Liver (tissue), 8 donors: ENCODE measurements at regions not wholly inside any gene's neighbourhood (a gene's known extent, or its start where the extent isn't known, plus 50 kb on each side); places are given as distances from the start of the nearest gene placed in this dataset.

Experiments
- DNase-seq: peaks from one replicate; pipeline ENCODE4 v3.0.0-alpha.2; 2017; ENCODE audit warnings: low spot score
- H3K27ac ChIP-seq, 2 donors: one replicate each; pipeline ENCODE4 v1.7.0; 2013; ENCODE audit warnings: inconsistent platforms in 2 of 2, low read length in 2 of 2, control low read depth in 1 of 2, low read depth in 1 of 2, mild to moderate bottlenecking in 1 of 2
- H3K27me3 ChIP-seq, 4 donors: one replicate each; pipeline versions ENCODE4 v1.6.1 to v1.7.0; 2013; ENCODE audit warnings: low read length in 3 of 4, inconsistent platforms in 1 of 4, mild to moderate bottlenecking in 1 of 4, moderate library complexity in 1 of 4; ENCODE audit not compliant: control insufficient read depth in 4 of 4, insufficient read depth in 4 of 4
- H3K36me3 ChIP-seq, 4 donors: one replicate each; pipeline versions ENCODE4 v1.6.1 to v1.7.0; 2013; ENCODE audit warnings: low read length in 3 of 4, mild to moderate bottlenecking in 3 of 4, low read depth in 1 of 4, moderate library complexity in 1 of 4; ENCODE audit not compliant: control insufficient read depth in 4 of 4, insufficient read depth in 3 of 4
- H3K4me1 ChIP-seq, 4 donors: one replicate each; pipeline versions ENCODE4 v1.6.1 to v1.7.0; 2013; ENCODE audit warnings: low read length in 3 of 4, mild to moderate bottlenecking in 3 of 4, moderate library complexity in 1 of 4; ENCODE audit not compliant: control insufficient read depth in 4 of 4, insufficient read depth in 4 of 4
- H3K4me3 ChIP-seq, 3 donors: one replicate each; pipeline versions ENCODE4 v1.6.1 to v1.7.0; 2013; ENCODE audit warnings: low read length in 3 of 3, control low read depth in 1 of 3, low read depth in 1 of 3, mild to moderate bottlenecking in 1 of 3
- H3K9ac ChIP-seq, 2 donors: one replicate each; pipeline ENCODE4 v1.7.0; 2013; ENCODE audit warnings: low read length in 2 of 2, mild to moderate bottlenecking in 2 of 2, moderate library complexity in 2 of 2, control low read depth in 1 of 2, low read depth in 1 of 2
- H3K9me3 ChIP-seq, 4 donors: one replicate each; pipeline versions ENCODE4 v1.6.1 to v1.7.0; 2013; ENCODE audit warnings: low read length in 3 of 4; ENCODE audit not compliant: control insufficient read depth in 4 of 4
- ATF3 ChIP-seq: IDR thresholded peaks from 2 replicates; pipeline ENCODE4 v1.6.1; 2016; ENCODE audit warnings: antibody characterized with exemption
- CTCF ChIP-seq: fragments of 150-350 bp; IDR thresholded peaks from 2 replicates; pipeline ENCODE4 v1.5.1; 2017; ENCODE audit warnings: improper control_type of control experiment, low read depth, low read length; ENCODE audit not compliant: missing input control
- EGR1 ChIP-seq, 2 donors: IDR thresholded peaks; 2 replicates each; pipeline ENCODE4 v1.6.1; 2016 to 2018; ENCODE audit warnings: antibody characterized with exemption in 2 of 2, low read depth in 2 of 2
- FOXA1 ChIP-seq: IDR thresholded peaks from 2 replicates; pipeline ENCODE4 v1.6.1; 2016; ENCODE audit warnings: antibody characterized with exemption
- FOXA2 ChIP-seq: IDR thresholded peaks from 2 replicates; pipeline ENCODE4 v1.6.1; 2016; ENCODE audit warnings: antibody characterized with exemption
- GABPA ChIP-seq, 2 donors: IDR thresholded peaks in 1 of 2; conservative IDR thresholded peaks in 1 of 2; 2 replicates each; pipeline ENCODE4 v1.6.1; 2016; ENCODE audit warnings: antibody characterized with exemption in 2 of 2, mild to moderate bottlenecking in 1 of 2, moderate library complexity in 1 of 2
- HNF4A ChIP-seq, 2 donors: conservative IDR thresholded peaks; 2 replicates each; pipeline ENCODE4 v1.6.1; 2016; ENCODE audit warnings: antibody characterized with exemption in 2 of 2, mild to moderate bottlenecking in 2 of 2
- HNF4G ChIP-seq: IDR thresholded peaks from 2 replicates; pipeline ENCODE4 v1.6.1; 2016; ENCODE audit warnings: antibody characterized with exemption
- JUND ChIP-seq, 2 donors: IDR thresholded peaks; 2 replicates each; pipeline ENCODE4 v1.6.1; 2016; ENCODE audit warnings: antibody characterized with exemption in 2 of 2
- NR2F2 ChIP-seq: IDR thresholded peaks from 2 replicates; pipeline ENCODE4 v1.6.1; 2016; ENCODE audit warnings: antibody characterized with exemption
- RAD21 ChIP-seq, 2 donors: IDR thresholded peaks; 2 replicates each; pipeline ENCODE4 v1.6.1; 2016; ENCODE audit warnings: antibody characterized with exemption in 2 of 2, mild to moderate bottlenecking in 2 of 2
- RXRA ChIP-seq, 2 donors: IDR thresholded peaks; 2 replicates each; pipeline ENCODE4 v1.6.1; 2017 to 2018; ENCODE audit warnings: antibody characterized with exemption in 2 of 2, mild to moderate bottlenecking in 1 of 2
- SP1 ChIP-seq: IDR thresholded peaks from 2 replicates; pipeline ENCODE4 v1.6.1; 2018; ENCODE audit warnings: antibody characterized with exemption, mild to moderate bottlenecking
- TAF1 ChIP-seq: conservative IDR thresholded peaks from 2 replicates; pipeline ENCODE4 v1.6.1; 2016; ENCODE audit warnings: antibody characterized with exemption, mild to moderate bottlenecking
- YY1 ChIP-seq: IDR thresholded peaks from 2 replicates; pipeline ENCODE4 v1.6.1; 2016; ENCODE audit warnings: antibody characterized with exemption, mild to moderate bottlenecking
- WGBS: extraction: QIAGEN DNeasy Blood & Tissue Kit; methylation state at CpG from one replicate; pipeline ENCODE4 v1.1.7; 2013; 5-methylcytosine and 5-hydroxymethylcytosine counted together
- TF ChIP-seq, protein P1 (sequence below): IDR thresholded peaks from 2 replicates; pipeline ENCODE4 v1.6.1; 2016; ENCODE audit warnings: antibody characterized with exemption
- TF ChIP-seq, protein P2 (sequence below): IDR thresholded peaks from 2 replicates; pipeline ENCODE4 v1.6.1; 2016; ENCODE audit warnings: antibody characterized with exemption, mild to moderate bottlenecking
- TF ChIP-seq, protein P3 (sequence below): IDR thresholded peaks from 2 replicates; pipeline ENCODE4 v1.6.1; 2016; ENCODE audit warnings: antibody characterized with exemption
- donor health status: healthy.
- donor health status: healthy.
- donor health status: healthy.
- donor health status: healthy.
- donor health status: healthy.

DNA sequence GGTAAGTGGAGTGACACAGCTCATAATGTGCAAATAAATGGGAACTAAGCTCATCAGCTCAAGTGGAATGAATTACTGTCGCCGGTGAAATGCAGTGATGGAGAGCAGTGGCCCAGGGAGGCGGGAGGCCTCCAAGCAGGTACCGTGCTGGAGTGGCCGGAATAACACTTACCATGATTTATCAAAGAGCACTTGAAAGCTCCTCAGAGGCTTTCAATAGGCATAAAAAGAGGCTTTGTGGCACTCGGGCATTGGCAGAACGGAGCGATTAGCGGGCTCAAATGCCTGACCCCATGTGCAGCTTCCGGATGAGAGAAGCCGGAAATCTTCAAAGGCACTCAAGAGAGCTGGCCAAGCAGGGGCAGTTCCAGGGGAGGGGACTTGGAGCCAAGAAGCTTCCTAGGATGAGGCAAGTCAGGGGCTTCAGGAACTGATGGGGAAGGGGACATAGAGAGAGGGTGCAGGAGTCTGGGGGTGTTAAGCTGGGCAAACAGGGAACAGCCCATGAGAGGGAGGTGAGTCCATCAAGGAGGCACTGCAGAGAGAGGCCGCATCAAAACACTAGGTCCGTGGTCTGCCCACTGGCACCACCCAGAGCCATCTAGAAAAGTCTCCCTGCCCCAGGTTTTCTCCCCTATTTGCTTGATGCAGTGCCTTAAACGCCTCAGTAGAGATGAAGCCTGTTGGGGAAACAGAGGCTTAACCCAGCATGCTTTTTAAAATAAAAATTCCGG is 144.0 kb upstream of the IRX6 start:
- 86% methylated on average over 15 of the region's 15 CpGs for WGBS
- peaks cover 0 to 4% (median 2%) of the 10 kb centered on the region in 4 donors for H3K9me3 ChIP-seq
- no peaks in the 10 kb centered on the region for H3K27me3 ChIP-seq
- H3K9ac ChIP-seq = no peak overlapping the region
- no peak overlapping the region for H3K27ac ChIP-seq
- no peak overlapping the region for H3K4me3 ChIP-seq
- DNase-seq = no peak
- TF ChIP-seq RXRA (IDR thresholded peaks at IDR 0.05) (no peak), CTCF (no peak)
- no peaks in the 10 kb centered on the region for H3K4me1 ChIP-seq
- H3K36me3 ChIP-seq = no peaks in the 10 kb centered on the region

DNA sequence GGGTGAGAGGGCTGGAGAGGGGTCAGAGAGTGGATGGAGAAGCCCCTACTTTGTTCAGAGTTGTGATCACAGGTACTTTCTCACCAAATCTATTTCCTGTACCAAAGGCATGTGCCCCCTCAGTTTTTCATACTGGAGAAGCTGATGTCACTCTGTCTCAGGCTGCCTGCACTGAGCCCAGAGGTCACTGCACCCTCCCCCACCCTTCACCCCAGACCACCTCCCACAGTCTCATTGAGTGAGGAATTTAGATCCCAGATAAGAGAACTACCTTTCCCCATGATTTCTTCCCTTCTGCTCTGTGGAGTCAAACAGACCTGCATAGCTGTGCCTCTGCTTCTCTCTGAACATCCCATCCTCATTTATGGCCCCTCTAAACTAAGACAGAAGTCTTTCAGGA is 140.0 kb upstream of the IRX6 start:
- Histone ChIP-seq H3K36me3 (no peaks in the 10 kb centered on the region), H3K9ac (no peak overlapping the region), H3K27ac (no peak overlapping the region), H3K27me3 (peaks cover 0 to 5% (median 0%) of the 10 kb centered on the region in 4 donors), H3K4me1 (no peaks in the 10 kb centered on the region), H3K4me3 (no peak overlapping the region), H3K9me3 (no peaks in the 10 kb centered on the region)
- no peak for TF ChIP-seq NR2F2
- TF ChIP-seq CTCF = no peak
- TF ChIP-seq TAF1 = no peak
- no peak for TF ChIP-seq HNF4G
- TF ChIP-seq, protein P1, sequence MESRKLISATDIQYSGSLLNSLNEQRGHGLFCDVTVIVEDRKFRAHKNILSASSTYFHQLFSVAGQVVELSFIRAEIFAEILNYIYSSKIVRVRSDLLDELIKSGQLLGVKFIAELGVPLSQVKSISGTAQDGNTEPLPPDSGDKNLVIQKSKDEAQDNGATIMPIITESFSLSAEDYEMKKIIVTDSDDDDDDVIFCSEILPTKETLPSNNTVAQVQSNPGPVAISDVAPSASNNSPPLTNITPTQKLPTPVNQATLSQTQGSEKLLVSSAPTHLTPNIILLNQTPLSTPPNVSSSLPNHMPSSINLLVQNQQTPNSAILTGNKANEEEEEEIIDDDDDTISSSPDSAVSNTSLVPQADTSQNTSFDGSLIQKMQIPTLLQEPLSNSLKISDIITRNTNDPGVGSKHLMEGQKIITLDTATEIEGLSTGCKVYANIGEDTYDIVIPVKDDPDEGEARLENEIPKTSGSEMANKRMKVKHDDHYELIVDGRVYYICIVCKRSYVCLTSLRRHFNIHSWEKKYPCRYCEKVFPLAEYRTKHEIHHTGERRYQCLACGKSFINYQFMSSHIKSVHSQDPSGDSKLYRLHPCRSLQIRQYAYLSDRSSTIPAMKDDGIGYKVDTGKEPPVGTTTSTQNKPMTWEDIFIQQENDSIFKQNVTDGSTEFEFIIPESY = no peak
- TF ChIP-seq RAD21 (IDR thresholded peaks at IDR 0.05) = no peak
- TF ChIP-seq JUND (IDR thresholded peaks at IDR 0.05) = no peak
- no peak for TF ChIP-seq EGR1 (IDR thresholded peaks at IDR 0.05; ENCODE audit: low read depth in 2 of 2)
- TF ChIP-seq HNF4A (conservative IDR thresholded peaks at IDR 0.05) = no peak
- no peak for TF ChIP-seq SP1
- TF ChIP-seq, protein P2, sequence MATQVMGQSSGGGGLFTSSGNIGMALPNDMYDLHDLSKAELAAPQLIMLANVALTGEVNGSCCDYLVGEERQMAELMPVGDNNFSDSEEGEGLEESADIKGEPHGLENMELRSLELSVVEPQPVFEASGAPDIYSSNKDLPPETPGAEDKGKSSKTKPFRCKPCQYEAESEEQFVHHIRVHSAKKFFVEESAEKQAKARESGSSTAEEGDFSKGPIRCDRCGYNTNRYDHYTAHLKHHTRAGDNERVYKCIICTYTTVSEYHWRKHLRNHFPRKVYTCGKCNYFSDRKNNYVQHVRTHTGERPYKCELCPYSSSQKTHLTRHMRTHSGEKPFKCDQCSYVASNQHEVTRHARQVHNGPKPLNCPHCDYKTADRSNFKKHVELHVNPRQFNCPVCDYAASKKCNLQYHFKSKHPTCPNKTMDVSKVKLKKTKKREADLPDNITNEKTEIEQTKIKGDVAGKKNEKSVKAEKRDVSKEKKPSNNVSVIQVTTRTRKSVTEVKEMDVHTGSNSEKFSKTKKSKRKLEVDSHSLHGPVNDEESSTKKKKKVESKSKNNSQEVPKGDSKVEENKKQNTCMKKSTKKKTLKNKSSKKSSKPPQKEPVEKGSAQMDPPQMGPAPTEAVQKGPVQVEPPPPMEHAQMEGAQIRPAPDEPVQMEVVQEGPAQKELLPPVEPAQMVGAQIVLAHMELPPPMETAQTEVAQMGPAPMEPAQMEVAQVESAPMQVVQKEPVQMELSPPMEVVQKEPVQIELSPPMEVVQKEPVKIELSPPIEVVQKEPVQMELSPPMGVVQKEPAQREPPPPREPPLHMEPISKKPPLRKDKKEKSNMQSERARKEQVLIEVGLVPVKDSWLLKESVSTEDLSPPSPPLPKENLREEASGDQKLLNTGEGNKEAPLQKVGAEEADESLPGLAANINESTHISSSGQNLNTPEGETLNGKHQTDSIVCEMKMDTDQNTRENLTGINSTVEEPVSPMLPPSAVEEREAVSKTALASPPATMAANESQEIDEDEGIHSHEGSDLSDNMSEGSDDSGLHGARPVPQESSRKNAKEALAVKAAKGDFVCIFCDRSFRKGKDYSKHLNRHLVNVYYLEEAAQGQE = no peak
- TF ChIP-seq, protein P3, sequence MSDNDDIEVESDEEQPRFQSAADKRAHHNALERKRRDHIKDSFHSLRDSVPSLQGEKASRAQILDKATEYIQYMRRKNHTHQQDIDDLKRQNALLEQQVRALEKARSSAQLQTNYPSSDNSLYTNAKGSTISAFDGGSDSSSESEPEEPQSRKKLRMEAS = no peak
- TF ChIP-seq FOXA2 = no peak
- TF ChIP-seq YY1 = no peak
- TF ChIP-seq FOXA1 = no peak
- TF ChIP-seq ATF3 = no peak
- TF ChIP-seq RXRA (IDR thresholded peaks at IDR 0.05) = no peak
- TF ChIP-seq GABPA (IDR thresholded peaks at IDR 0.05 in 1 of 2, conservative IDR thresholded peaks at IDR 0.05 in 1 of 2) = no peak
- no peak for DNase-seq
